GM12891 (cell line): ENCODE measurements at regions not wholly inside any gene's neighbourhood (a gene's known extent, or its start where the extent isn't known, plus 50 kb on each side); places are given as distances from the start of the nearest gene placed in this dataset.

Experiments used
- PAX5 ChIP-seq: IDR thresholded peaks from 2 replicates; pipeline ENCODE4 v1.6.1; 2011; ENCODE audit warnings: low read length, moderate library complexity, mild to moderate bottlenecking; ENCODE audit not compliant: insufficient read depth, severe bottlenecking
- POLR2A ChIP-seq: IDR thresholded peaks from 2 replicates; pipeline ENCODE4 v1.6.1; 2011; ENCODE audit warnings: low read depth, low read length, control low read depth
- POLR2AphosphoS5 ChIP-seq: IDR thresholded peaks from 2 replicates; pipeline ENCODE4 v1.6.1; 2011; ENCODE audit warnings: low read depth, low read length, control low read depth
- POU2F2 ChIP-seq: IDR thresholded peaks from 2 replicates; pipeline ENCODE4 v1.6.1; 2011; ENCODE audit warnings: low read depth, mild to moderate bottlenecking, control low read depth, low read length, moderate library complexity
- SPI1 ChIP-seq: IDR thresholded peaks from 2 replicates; pipeline ENCODE4 v1.6.1; 2011; ENCODE audit warnings: low read depth, low read length, control low read depth
- TAF1 ChIP-seq: IDR thresholded peaks from 2 replicates; pipeline ENCODE4 v1.6.1; 2011; ENCODE audit warnings: low read depth, low read length, control low read depth

- no peak for TF ChIP-seq POLR2AphosphoS5
- no peak for TF ChIP-seq POLR2A
- no peak for TF ChIP-seq TAF1
- TF ChIP-seq POU2F2: no peak
- TF ChIP-seq PAX5: no peak
- TF ChIP-seq SPI1: no peak
These were observed 66.1 kb upstream of the TBCA start for GRCh38 chr5:77842243-77842642.
